KMS-11 (cell line): ENCODE measurements at regions not wholly inside any gene's neighbourhood (a gene's known extent, or its start where the extent isn't known, plus 50 kb on each side); places are given as distances from the start of the nearest gene placed in this dataset.

Experiments used
- H2AFZ ChIP-seq: fragments of 200-600 bp; sonication (generic); 2 replicates; pipeline ENCODE4 v1.6.1; 2016; ENCODE audit warnings: antibody characterized with exemption, mixed run types, low read depth
- H3K27ac ChIP-seq: fragments of 200-600 bp; sonication (generic); 2 replicates; pipeline ENCODE4 v1.6.1; 2016; ENCODE audit warnings: mild to moderate bottlenecking, mixed run types
- H3K27me3 ChIP-seq: fragments of 200-600 bp; sonication (generic); 2 replicates; pipeline ENCODE4 v1.6.1; 2017; ENCODE audit warnings: mild to moderate bottlenecking, low read depth, mixed run types, moderate library complexity; ENCODE audit not compliant: insufficient read depth
- H3K36me3 ChIP-seq: fragments of 200-600 bp; sonication (generic); 2 replicates; pipeline ENCODE4 v1.6.1; 2017; ENCODE audit warnings: mild to moderate bottlenecking, mixed run types; ENCODE audit not compliant: insufficient read depth
- H3K4me1 ChIP-seq: fragments of 200-600 bp; sonication (generic); 2 replicates; pipeline ENCODE4 v1.6.1; 2016; ENCODE audit warnings: mild to moderate bottlenecking, low read depth, mixed run types; ENCODE audit not compliant: poor library complexity, severe bottlenecking
- H3K4me2 ChIP-seq: fragments of 200-600 bp; sonication (generic); 2 replicates; pipeline ENCODE4 v1.7.0; 2016; ENCODE audit warnings: mild to moderate bottlenecking, mixed run types
- H3K4me3 ChIP-seq: fragments of 200-600 bp; sonication (generic); IDR thresholded peaks from 2 replicates; pipeline ENCODE4 v1.6.1; 2017; ENCODE audit warnings: low read depth, low read length, mixed read lengths; ENCODE audit not compliant: insufficient read depth
- H3K79me2 ChIP-seq: fragments of 200-600 bp; sonication (generic); 2 replicates; pipeline ENCODE4 v1.6.1; 2016; ENCODE audit warnings: low read depth, mixed run types; ENCODE audit not compliant: insufficient read depth
- H3K9ac ChIP-seq: fragments of 200-600 bp; sonication (generic); 2 replicates; pipeline ENCODE4 v1.6.1; 2016; ENCODE audit warnings: mild to moderate bottlenecking, mixed run types
- H4K20me1 ChIP-seq: fragments of 200-600 bp; sonication (generic); 2 replicates; pipeline ENCODE4 v1.6.1; 2016; ENCODE audit warnings: mild to moderate bottlenecking, mixed run types; ENCODE audit not compliant: insufficient read depth
- TF ChIP-seq, protein P1 (sequence below): fragments of 200-600 bp; sonication (generic); conservative IDR thresholded peaks from 2 replicates; pipeline ENCODE4 v1.6.1; 2017; ENCODE audit warnings: low read depth, mild to moderate bottlenecking, antibody characterized with exemption, low read length, moderate library complexity, mixed read lengths

DNA sequence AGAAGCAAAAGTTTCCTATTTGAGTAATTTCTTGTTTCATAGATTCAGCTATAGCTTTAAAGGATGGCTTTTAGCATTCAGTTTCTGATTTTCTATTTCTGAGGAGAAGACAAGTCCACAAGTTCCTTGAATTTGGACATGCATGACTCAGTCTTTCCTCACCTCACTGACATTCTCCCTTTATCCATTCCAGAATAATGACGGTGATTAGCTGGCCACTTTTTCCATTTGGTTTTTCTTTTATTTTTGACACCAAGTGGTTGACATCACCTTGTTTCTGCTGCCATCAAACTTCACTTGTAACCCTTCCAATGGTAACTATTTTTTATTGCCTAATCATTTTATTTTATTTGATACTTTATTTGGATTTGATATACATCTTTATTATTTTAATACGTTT, 404.4 kb upstream of the KCNMB2 start:
- Histone ChIP-seq H3K79me2 (no peaks in the 10 kb centered on the region), H3K9ac (no peak overlapping the region), H3K36me3 (no peaks in the 10 kb centered on the region; the same call in 1 of the 2 replicates), H3K27ac (no peak overlapping the region), H3K4me2 (no peak overlapping the region), H4K20me1 (no peaks in the 10 kb centered on the region), H2AFZ (no peak overlapping the region), H3K4me3 (no peak overlapping the region), H3K4me1 (no peaks in the 10 kb centered on the region), H3K27me3 (no peaks in the 10 kb centered on the region)
- TF ChIP-seq, protein P1, sequence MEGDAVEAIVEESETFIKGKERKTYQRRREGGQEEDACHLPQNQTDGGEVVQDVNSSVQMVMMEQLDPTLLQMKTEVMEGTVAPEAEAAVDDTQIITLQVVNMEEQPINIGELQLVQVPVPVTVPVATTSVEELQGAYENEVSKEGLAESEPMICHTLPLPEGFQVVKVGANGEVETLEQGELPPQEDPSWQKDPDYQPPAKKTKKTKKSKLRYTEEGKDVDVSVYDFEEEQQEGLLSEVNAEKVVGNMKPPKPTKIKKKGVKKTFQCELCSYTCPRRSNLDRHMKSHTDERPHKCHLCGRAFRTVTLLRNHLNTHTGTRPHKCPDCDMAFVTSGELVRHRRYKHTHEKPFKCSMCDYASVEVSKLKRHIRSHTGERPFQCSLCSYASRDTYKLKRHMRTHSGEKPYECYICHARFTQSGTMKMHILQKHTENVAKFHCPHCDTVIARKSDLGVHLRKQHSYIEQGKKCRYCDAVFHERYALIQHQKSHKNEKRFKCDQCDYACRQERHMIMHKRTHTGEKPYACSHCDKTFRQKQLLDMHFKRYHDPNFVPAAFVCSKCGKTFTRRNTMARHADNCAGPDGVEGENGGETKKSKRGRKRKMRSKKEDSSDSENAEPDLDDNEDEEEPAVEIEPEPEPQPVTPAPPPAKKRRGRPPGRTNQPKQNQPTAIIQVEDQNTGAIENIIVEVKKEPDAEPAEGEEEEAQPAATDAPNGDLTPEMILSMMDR: no peak

DNA sequence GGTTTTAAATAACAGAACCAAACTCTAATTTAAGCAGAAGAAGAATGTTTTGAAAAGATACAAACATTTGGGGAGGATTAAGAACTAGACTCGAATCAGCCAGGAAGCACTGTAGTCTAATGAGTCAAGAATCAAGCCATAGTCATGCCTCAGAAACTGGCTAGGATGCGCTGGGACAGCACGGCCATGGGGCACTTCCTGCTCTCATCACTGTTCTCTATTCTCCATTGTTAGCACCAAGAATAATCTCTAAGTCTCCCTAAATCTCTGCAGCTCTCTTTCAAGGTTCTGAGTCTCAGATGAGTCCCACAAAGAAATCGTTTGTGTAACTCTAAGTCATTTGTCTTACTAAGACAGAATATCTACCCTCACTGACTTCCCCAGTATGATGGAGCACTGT, 399.0 kb upstream of the KCNMB2 start:
- Histone ChIP-seq H3K79me2 (no peaks in the 10 kb centered on the region), H3K9ac (no peak overlapping the region), H4K20me1 (no peaks in the 10 kb centered on the region), H2AFZ (no peak overlapping the region), H3K4me3 (no peak overlapping the region), H3K4me1 (no peaks in the 10 kb centered on the region), H3K4me2 (no peak overlapping the region), H3K27ac (no peak overlapping the region), H3K36me3 (no peaks in the 10 kb centered on the region), H3K27me3 (no peaks in the 10 kb centered on the region)
- TF ChIP-seq, protein P1: no peak

DNA sequence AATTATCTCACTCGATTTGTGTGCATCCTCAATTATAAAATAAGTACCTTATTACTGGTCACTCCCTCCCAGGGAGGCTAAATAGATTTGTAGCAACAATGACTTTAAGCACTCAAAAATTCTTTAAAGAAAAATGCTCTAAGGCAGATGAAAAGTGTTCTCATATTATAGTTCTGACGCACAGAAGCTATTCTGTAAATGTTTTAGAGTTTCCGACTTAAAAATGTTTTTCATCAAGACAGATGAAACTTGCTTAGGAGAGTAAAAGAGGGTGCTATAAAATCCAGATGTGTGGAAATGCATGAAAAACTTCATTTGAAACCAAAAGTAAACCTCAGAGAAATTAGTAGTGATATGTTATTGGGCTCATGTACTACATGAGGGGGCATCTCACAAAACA, 398.4 kb upstream of the KCNMB2 start:
- H3K79me2 ChIP-seq: no peaks in the 10 kb centered on the region
- no peaks in the 10 kb centered on the region for H4K20me1 ChIP-seq
- H3K27ac ChIP-seq: no peak overlapping the region
- no peak overlapping the region for H3K9ac ChIP-seq
- no peak overlapping the region for H2AFZ ChIP-seq
- no peak overlapping the region for H3K4me2 ChIP-seq
- H3K4me3 ChIP-seq: no peak overlapping the region
- H3K4me1 ChIP-seq: no peaks in the 10 kb centered on the region
- TF ChIP-seq, protein P1: no peak
- no peaks in the 10 kb centered on the region for H3K36me3 ChIP-seq
- H3K27me3 ChIP-seq: no peaks in the 10 kb centered on the region

DNA sequence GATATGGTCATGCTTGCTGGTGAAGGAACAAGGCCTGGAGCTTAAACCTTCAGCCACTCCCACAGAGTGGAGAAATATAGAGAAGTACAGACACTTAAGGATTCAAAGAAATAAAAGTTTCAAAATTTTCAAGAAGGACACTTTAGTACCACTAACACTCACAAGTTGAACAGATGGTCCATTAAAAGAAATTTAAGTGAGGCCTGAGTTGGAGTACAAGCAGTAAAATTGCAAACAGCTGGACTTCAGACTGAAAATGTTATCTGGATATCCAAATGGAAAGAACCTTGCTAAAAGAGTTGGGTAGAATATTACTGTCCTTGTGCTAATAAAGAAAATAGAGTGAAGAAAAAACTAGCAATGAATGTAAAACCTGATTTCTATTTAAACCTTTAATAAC, 397.1 kb upstream of the KCNMB2 start:
- Histone ChIP-seq H3K36me3 (no peaks in the 10 kb centered on the region), H3K9ac (no peak overlapping the region), H4K20me1 (no peaks in the 10 kb centered on the region), H3K27ac (no peak overlapping the region), H3K27me3 (no peaks in the 10 kb centered on the region), H2AFZ (no peak overlapping the region), H3K4me1 (no peaks in the 10 kb centered on the region), H3K4me2 (no peak overlapping the region), H3K79me2 (no peaks in the 10 kb centered on the region), H3K4me3 (no peak overlapping the region)
- TF ChIP-seq, protein P1: no peak
